Neural cell (in vitro differentiated cells): ENCODE measurements at regions not wholly inside any gene's neighbourhood (a gene's known extent, or its start where the extent isn't known, plus 50 kb on each side); places are given as distances from the start of the nearest gene placed in this dataset.

Experiments used
- H2AFZ ChIP-seq: fragments of 200-600, 300-800 bp; sonication (generic), shearing (Covaris generic); 2 replicates; pipeline ENCODE4 v1.6.0; 2014; ENCODE audit warnings: low read depth, mild to moderate bottlenecking, antibody characterized with exemption, low read length, moderate library complexity
- H3F3A ChIP-seq: fragments of 200-600 bp; shearing (Covaris generic); 2 replicates; pipeline ENCODE4 v1.6.1; 2016; ENCODE audit warnings: mild to moderate bottlenecking, moderate library complexity, mixed read lengths, antibody characterized with exemption, low read length; ENCODE audit not compliant: insufficient read depth, poor library complexity, severe bottlenecking
- H3K27ac ChIP-seq: fragments of 200-600, 300-800 bp; sonication (generic), shearing (Covaris generic); 2 replicates; pipeline ENCODE4 v1.5.1; 2014; ENCODE audit warnings: mild to moderate bottlenecking, low read length, moderate library complexity
- H3K27me3 ChIP-seq: fragments of 300-800, 200-600 bp; sonication (generic), shearing (Covaris generic); 2 replicates; pipeline ENCODE4 v1.6.0; 2014; ENCODE audit warnings: mild to moderate bottlenecking, low read depth, low read length, moderate library complexity; ENCODE audit not compliant: insufficient read depth
- H3K36me3 ChIP-seq: fragments of 300-800, 200-600 bp; sonication (generic), shearing (Covaris generic); 2 replicates; pipeline ENCODE4 v1.5.1; 2014; ENCODE audit warnings: mild to moderate bottlenecking, antibody characterized with exemption, low read length, moderate library complexity; ENCODE audit not compliant: insufficient read depth
- H3K4me2 ChIP-seq: fragments of 300-800, 200-600 bp; sonication (generic), shearing (Covaris generic); 2 replicates; pipeline ENCODE4 v1.6.0; 2014; ENCODE audit warnings: mild to moderate bottlenecking, low read length
- H3K4me3 ChIP-seq: fragments of 300-800, 200-600 bp; sonication (generic), shearing (Covaris generic); 2 replicates; pipeline ENCODE4 v1.5.1; 2014; ENCODE audit warnings: mild to moderate bottlenecking, low read length, moderate library complexity
- H3K79me2 ChIP-seq: fragments of 200-600 bp; shearing (Covaris generic); replicated peaks from 2 replicates; pipeline ENCODE4 v1.6.0; 2014; ENCODE audit warnings: mild to moderate bottlenecking, low read length, moderate library complexity; ENCODE audit not compliant: insufficient read depth
- H3K9ac ChIP-seq: fragments of 300-800, 200-600 bp; sonication (generic), shearing (Covaris generic); 2 replicates; pipeline ENCODE4 v1.6.1; 2016; ENCODE audit warnings: mild to moderate bottlenecking, low read length, mixed read lengths
- H3K9me2 ChIP-seq: fragments of 200-600 bp; shearing (Covaris generic); 2 replicates; pipeline ENCODE4 v1.6.1; 2016; ENCODE audit warnings: mild to moderate bottlenecking, low read length, mixed read lengths; ENCODE audit not compliant: insufficient read depth
- H3K9me3 ChIP-seq: fragments of 200-600, 300-800 bp; sonication (generic), shearing (Covaris generic); 2 replicates; pipeline ENCODE4 v1.6.1; 2016; ENCODE audit warnings: mild to moderate bottlenecking, mixed run types, low read length, moderate library complexity, mixed read lengths
- H4K20me1 ChIP-seq: fragments of 200-600 bp; shearing (Covaris generic); 2 replicates; pipeline ENCODE4 v1.6.1; 2016; ENCODE audit warnings: mild to moderate bottlenecking, mixed run types; ENCODE audit not compliant: insufficient read depth
- CTCF ChIP-seq: fragments of 450-650 bp; IDR thresholded peaks from 2 replicates; pipeline ENCODE4 v1.5.1; 2014; ENCODE audit warnings: antibody characterized with exemption, mild to moderate bottlenecking, moderate library complexity; ENCODE audit not compliant: poor library complexity, severe bottlenecking
- EP300 ChIP-seq: fragments of 450-650 bp; conservative IDR thresholded peaks from 2 replicates; pipeline ENCODE4 v1.6.1; 2014; ENCODE audit warnings: antibody characterized with exemption, mild to moderate bottlenecking, moderate library complexity; ENCODE audit not compliant: poor library complexity, severe bottlenecking
- EZH2 ChIP-seq: fragments of 200-600, 300-800 bp; shearing (Covaris generic), sonication (generic); IDR thresholded peaks from 2 replicates; pipeline ENCODE4 v1.6.1; 2014; ENCODE audit warnings: antibody characterized with exemption, low read length, borderline replicate concordance, mild to moderate bottlenecking; ENCODE audit not compliant: insufficient read depth, poor library complexity, severe bottlenecking
- MXI1 ChIP-seq: fragments of 450-650 bp; conservative IDR thresholded peaks from 2 replicates; pipeline ENCODE4 v1.6.1; 2014; ENCODE audit warnings: antibody characterized with exemption, mild to moderate bottlenecking; ENCODE audit not compliant: poor library complexity, severe bottlenecking
- POLR2AphosphoS5 ChIP-seq: IDR thresholded peaks from 2 replicates; pipeline ENCODE4 v1.6.1; 2012
- RAD21 ChIP-seq: fragments of 450-650 bp; conservative IDR thresholded peaks from 2 replicates; pipeline ENCODE4 v1.6.1; 2014; ENCODE audit warnings: antibody characterized with exemption, mild to moderate bottlenecking, moderate library complexity
- REST ChIP-seq: IDR thresholded peaks from 2 replicates; pipeline ENCODE4 v1.6.1; 2012; ENCODE audit warnings: borderline replicate concordance
- SMC3 ChIP-seq: fragments of 450-650 bp; conservative IDR thresholded peaks from 2 replicates; pipeline ENCODE4 v1.6.1; 2014; ENCODE audit warnings: antibody characterized with exemption, mild to moderate bottlenecking, moderate library complexity; ENCODE audit not compliant: poor library complexity
- TAF1 ChIP-seq: IDR thresholded peaks from 2 replicates; pipeline ENCODE4 v1.6.1; 2012; ENCODE audit warnings: low read depth

- Histone ChIP-seq H2AFZ (no peak overlapping the region), H3K4me2 (no peak overlapping the region), H3K9ac (no peak overlapping the region), H3K27ac (no peak overlapping the region), H3K36me3 (no peaks in the 10 kb centered on the region), H3K79me2 (no peaks in the 10 kb centered on the region), H3F3A (no peaks in the 10 kb centered on the region), H3K9me2 (no peaks in the 10 kb centered on the region), H3K9me3 (no peaks in the 10 kb centered on the region), H4K20me1 (no peaks in the 10 kb centered on the region), H3K27me3 (no peaks in the 10 kb centered on the region), H3K4me3 (no peak overlapping the region)
- TF ChIP-seq REST = no peak
- no peak for TF ChIP-seq TAF1
- TF ChIP-seq RAD21 = no peak
- no peak for TF ChIP-seq EZH2
- no peak for TF ChIP-seq MXI1
- no peak for TF ChIP-seq SMC3
- no peak for TF ChIP-seq POLR2AphosphoS5
- no peak for TF ChIP-seq CTCF
- no peak for TF ChIP-seq EP300
These were observed 344.5 kb upstream of the TNP1 start for GRCh38 chr2:217204358-217204757.

GRCh38 chr2:217203086-217203485, 343.2 kb upstream of the TNP1 start:
- Histone ChIP-seq H3K36me3 (no peaks in the 10 kb centered on the region), H3F3A (no peaks in the 10 kb centered on the region), H3K4me2 (no peak overlapping the region), H3K4me3 (no peak overlapping the region), H3K9ac (no peak overlapping the region), H3K27me3 (no peaks in the 10 kb centered on the region), H3K79me2 (no peaks in the 10 kb centered on the region), H3K9me3 (no peaks in the 10 kb centered on the region), H2AFZ (no peak overlapping the region), H3K9me2 (no peaks in the 10 kb centered on the region), H3K27ac (no peak overlapping the region), H4K20me1 (no peaks in the 10 kb centered on the region)
- TF ChIP-seq CTCF (no peak), RAD21 (no peak), TAF1 (no peak), POLR2AphosphoS5 (no peak), EP300 (no peak), EZH2 (no peak), MXI1 (no peak), SMC3 (no peak), REST (no peak)
